ENCODE measurements at regions not wholly inside any gene's neighbourhood (a gene's known extent, or its start where the extent isn't known, plus 50 kb on each side); places are given as distances from the start of the nearest gene placed in this dataset.
A peak's percentile ranks its signal among the peaks of the same experiment; 100 is the strongest.

DNA sequence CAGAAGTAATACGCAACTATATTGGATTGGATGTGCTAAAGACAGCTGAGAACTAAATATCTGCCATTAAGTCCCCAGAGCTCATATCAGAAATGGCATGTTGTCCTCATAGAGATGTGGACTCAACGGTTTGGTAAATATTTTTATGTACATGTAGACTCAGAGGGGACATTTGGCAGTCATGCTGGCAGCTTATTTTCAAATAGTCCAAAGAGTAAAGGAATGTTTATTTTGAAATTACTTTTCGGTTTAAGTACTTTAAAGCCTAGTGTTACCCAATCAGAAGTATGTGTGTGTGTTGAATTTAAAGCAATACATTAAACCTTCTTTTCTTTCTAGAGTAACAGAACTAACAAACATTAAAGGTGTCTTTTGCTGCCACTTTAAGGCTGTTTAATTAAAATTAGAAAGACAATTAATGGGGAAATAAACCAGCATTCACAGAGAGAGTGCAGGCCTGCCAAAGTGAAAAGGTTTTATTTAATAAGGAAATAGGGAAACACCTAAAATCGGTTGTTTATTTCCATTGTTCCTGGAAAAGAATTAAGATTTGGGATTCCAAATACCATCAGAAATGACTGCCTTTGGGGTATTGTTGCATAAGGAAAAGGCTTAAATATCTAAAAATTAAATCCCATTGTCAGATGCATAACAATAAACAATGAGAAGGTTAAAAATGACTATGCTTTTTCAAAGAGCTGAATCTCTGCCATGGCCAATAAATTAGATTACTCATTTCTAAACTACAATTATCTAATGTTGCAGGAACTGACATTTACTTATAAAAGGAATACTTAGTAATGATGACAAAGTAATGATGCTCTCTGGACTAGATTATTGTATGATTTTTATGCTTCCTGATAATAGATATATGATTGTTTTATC lies 113.4 kb upstream of the AHR start:
- intact Hi-C loops (cut with DNase I), result no loop called here
- ATAC-seq, result no peak
- no peak for DNase-seq

DNA sequence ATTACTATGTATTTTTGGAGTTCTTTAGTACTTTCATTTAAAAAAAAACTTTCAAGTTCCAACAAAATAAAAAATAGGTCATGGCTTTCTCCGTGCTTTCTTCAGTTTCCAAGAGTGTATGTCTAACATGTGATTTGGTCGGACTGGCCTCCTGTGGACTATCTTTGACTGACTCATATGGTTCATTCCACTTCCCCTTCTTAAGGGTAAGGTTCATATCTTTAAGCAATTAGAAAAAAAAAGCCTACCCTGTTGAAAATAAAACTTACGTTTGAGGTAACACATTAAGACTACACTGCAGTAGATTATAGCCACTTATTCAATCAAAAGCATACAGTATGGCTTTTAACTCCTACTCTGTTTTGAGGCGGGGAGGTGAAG lies 112.8 kb upstream of the AHR start:
- DNase-seq (no peak), ATAC-seq (peak in 1 of 2 donors; percentile 48)
- intact Hi-C loops (cut with DNase I), result no loop called here

DNA sequence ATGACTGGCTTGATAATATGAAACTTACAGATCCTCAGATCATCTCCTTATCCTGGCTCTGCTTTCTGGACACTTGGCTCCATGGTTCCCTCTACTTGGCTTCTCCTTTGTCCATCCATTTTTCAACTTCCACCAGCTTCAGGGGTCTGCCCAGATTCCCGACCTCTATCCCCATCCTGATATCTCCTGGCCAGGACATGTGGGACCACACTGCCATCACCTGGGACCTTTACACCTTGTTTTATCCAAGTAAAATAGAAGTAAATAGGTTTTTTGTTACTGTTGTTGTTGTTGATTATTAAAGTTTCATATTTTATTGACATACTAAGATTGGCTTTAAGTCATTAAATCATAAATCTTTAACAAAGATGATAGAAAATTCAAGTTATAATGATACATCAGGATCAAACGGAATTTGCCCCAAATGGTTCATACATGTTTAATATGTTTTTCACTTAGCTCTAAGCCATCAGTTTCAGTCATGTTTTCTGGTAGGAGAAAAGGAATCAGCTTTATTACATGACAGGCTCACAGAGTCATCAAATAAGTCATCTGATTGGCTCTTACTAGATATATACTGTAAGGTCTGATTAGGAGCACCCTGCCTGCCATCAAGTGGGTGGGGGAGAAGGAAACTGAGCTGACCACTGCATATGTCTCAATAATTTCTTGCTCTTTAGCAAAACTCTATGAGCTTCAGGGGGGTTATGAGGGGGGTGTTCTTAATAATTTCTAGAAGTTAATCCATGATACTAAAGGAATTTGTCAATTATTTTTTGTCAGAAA lies 111.5 kb upstream of the AHR start:
- intact Hi-C loops (cut with DNase I), result no loop called here
- DNase-seq (no peak), ATAC-seq (no peak)

DNA sequence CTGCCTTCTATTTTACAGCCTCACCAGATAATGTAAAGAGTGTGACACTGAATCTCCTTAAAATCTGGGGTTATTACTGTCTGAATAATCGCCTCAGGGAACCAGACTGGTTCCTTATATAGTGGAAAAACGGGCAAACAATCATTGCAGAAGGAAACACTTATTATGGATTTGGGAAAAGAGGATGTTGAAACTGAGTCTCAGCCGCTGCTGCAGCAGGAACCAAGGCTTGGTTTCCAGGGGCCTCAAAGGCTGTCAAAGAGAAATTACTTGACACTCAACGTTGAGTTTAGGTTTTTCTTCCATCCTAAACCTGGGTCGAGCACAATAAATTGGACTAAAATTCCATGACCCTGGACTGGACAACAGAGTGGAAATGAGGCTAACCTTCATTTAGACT lies 103.8 kb upstream of the AHR start:
- intact Hi-C loops (cut with DNase I), result no loop called here
- ATAC-seq (no peak), DNase-seq (no peak)

DNA sequence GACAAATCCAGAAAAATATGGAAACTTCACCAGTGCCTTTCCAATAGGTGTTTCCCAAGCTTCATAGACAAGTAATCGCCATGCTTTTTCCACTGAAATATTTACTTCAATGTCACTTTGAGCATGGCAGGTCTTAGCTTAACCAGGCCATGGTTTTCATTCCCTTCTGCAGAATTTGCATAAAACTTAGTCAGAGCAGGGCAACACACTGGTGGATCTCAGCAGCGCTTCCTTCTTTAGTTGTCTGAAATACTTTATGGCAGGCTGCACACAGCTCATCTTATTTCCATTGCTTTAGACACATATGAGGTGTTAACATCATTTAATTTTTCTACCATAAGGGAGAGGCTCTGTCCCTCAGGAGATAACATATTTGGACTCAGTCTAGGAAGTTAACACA lies 102.9 kb upstream of the AHR start:
- DNase-seq (no peak), ATAC-seq (no peak)
- intact Hi-C loops (cut with DNase I), result no loop called here

DNA sequence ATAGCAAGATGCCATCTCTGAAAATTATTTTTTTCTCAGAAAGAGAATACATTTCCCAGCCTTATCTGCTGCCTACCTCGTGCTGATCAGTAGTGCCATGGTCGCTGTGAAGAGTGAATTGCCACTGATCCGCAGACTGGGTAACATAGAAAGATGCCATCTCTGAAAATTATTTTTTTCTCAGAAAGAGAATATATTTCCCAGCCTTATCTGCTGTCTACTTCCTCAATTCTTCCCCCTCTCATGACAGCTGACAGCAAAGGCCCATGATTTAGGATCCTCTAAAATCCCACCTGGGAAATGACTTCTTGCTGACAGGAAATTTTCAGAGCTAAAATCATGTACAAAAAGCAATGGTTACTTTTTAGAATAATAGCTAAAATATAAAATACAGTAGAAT lies 92.5 kb upstream of the AHR start:
- intact Hi-C loops (cut with DNase I), result no loop called here

DNA sequence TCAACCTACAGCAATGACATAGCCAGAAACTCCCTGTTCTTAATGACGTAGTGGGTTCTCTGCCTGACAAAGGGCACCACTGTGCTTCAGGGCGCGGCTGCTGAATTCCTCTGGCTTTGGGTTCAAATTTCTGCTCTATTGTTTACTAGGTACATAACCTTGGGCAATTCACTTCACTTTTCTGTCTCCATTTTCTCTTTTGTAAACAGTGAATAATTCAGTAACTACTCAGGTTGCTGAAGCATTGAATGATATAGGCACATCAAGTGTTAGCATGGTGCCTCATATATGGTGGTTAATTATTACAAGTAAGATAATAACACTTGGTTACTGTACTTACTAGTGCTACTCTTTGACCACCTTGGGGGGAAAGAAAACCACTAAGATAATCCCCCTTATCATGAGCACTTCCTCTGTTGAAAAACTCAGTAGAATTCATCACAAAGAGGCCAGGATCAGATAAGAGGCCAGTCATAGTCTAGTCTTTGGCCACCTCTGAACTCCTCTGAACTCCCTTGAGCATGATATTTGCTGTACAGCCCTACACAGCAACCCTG lies 92.0 kb upstream of the AHR start:
- ATAC-seq (no peak), DNase-seq (no peak)
- intact Hi-C loops (cut with DNase I), result no loop called here

More for the DNA sequence above, 92.5 kb upstream of the AHR start:
- DNase-seq (no peak), ATAC-seq (no peak)

DNA sequence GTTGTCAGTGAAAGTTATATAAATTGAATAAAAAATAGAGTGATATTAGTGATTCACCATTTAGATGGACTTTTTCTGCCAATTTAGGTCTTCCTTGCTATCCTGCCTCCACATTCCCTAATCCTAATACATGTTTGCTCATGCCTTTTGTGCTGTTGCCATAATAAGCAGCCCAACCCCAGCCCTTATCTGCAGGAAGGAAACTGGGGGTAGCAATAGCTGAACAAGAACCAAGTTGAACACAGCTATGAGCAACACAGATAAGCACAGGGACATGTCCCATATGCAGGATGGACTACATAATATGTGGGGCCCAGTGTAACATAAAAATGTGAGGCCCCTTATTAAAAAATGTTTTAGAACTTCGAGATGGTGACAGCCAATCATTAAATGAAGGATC lies 91.2 kb upstream of the AHR start:
- no peak for DNase-seq
- ATAC-seq, result peak in 1 of 2 donors; percentile 73
- intact Hi-C loops (cut with DNase I), result no loop called here

DNA sequence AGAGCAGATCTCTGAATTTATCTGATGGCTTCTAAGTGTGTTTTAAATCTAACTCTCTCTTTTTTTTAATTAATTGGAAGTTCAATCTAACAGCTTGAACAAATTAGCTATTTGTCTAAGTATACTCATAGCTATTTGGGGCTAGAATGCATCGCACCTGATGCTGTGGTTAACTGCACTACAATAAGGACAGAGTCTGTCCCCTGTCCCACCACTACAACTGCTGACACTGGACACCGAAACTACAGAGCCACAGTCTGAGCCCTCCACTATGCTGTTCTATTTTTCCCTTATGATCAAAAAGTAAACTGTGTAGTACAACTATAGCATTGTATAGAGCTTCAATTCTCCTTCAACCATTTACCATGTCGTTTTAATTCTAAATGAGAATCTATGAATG lies 89.4 kb upstream of the AHR start:
- intact Hi-C loops (cut with DNase I), result no loop called here
- DNase-seq, result no peak

DNA sequence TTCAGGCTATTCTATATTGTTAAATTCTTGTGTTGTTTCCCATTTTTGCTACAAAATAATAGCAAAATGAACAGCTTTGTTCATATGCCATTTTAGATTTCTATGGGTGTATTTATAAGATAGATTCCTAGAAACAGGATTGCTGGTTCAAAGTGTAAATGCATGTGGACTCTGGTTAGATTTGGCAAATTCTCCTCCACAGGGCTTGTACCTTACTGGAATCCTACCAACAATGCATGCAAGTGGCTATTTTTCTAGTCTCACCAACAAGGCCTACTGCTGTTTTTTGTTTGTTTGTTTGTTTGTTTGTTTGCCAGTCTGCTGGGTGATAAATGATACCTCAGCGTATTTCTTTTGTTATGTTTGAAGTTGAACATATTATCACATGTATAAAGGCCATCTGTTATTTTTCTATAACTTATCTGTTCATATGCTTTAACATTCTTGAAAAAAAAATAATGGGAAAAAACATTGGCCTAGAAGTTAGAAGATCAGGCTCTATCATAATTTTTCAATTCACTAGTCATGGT lies 87.1 kb upstream of the AHR start:
- DNase-seq (no peak), ATAC-seq (no peak)
- intact Hi-C loops (cut with DNase I), result no loop called here

More for the DNA sequence above, 89.4 kb upstream of the AHR start:
- no peak for ATAC-seq

DNA sequence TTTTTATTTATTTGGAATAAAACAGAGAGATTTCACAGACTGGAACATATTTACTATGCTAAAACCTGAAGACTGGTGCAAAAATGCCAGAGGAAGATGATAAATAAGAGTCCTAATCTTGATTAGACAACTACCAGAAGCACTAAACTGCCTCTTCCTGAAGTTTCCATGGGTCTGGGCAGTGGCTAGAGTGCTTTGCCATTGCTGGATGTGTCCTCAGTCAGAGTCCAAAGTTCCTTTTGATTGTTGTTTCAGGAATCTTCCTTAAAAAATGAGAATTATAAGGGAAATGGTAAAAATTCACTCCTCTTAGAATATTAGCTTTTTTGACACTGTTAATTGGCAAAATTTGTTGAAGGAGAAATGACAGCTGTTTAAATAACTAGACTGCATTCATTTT lies 86.3 kb upstream of the AHR start:
- intact Hi-C loops (cut with DNase I), result no loop called here
- DNase-seq (no peak), ATAC-seq (no peak)

DNA sequence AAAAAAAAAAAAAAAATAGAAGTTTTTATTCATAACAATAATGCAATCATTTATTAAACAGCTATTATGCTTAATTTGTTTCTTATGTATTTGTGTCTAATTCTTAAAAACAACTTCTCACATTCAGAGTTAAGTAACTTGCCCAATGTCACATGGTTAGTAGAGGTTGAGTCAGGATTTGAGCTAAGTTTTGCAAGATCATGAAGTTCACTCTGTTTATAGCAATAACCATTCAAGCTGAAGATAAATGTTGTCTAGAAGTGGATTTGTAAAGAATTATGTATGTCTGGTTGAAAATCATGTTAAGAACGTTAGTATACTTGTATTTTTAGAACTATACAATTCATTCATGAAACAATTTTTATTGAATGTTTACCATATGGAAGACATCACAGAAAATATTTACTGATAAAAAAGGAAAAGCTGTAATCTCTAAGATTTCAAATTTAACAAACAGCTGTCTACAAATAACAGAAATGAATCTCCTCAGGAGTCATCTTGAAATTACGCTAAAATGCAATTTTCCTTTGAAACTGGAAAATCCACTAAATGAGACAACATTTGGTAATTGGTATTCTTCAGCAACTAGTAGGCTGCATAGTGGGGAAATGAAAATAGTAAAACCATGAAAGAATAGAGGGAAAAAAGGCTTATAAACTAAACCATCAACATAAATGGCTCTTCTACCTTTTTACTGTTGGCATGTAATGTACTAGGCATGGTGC lies 70.5 kb upstream of the AHR start:
- intact Hi-C loops (cut with DNase I), result no loop called here
- ATAC-seq, result no peak
- no peak for DNase-seq

DNA sequence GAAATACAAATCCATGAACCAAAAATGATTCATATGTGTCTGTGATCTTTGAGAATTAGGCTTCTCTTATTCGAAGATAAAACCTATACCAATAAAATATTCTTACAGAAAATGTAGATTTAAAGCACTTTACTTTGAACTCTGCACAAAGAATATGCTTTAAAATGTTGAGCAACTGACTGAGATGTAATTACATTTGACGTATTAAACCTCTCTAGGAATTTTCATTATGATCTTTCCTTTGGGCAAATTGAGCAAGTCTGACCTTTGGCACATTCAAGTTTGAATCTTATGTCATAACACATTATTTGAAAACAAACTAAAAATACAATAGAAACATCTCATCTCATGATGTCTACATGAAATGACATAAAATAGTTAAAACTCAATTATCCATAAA lies 69.2 kb upstream of the AHR start:
- intact Hi-C loops (cut with DNase I), result no loop called here
- ATAC-seq (no peak), DNase-seq (no peak)

DNA sequence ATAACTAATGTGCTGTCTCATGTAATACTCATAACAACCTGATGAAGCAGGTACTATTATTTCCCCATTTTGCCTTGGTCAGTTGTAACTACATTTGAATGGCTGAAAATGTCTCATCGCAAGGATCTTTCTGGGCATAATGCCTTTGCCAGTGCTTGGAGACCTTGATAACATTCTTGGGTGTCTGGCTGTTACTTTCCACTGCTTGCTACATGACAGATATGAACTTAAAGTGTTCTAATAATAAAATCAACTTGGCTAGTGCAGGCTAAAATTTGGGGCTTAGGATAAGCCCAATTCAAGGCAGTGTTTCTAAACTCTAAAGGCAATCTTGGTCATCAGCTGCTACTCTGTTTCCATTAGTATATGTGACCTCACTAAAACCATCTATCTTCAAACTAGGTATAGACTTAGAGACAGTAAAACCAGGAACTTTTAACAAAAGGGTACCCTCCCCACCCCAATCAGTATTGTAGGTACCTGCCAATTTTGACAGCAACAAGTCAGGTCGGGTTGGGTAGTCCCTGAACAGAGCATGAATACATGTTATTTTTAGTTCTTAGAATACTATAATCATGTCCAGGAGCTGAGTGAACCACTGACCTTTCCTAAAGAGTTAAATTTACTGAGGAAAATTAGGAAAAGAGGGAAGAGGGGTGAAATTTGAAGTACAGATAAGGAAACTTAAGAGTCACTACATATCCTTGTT lies 68.2 kb upstream of the AHR start:
- intact Hi-C loops (cut with DNase I), result no loop called here
- ATAC-seq (peak; percentile 69 to 71), DNase-seq (no peak)

DNA sequence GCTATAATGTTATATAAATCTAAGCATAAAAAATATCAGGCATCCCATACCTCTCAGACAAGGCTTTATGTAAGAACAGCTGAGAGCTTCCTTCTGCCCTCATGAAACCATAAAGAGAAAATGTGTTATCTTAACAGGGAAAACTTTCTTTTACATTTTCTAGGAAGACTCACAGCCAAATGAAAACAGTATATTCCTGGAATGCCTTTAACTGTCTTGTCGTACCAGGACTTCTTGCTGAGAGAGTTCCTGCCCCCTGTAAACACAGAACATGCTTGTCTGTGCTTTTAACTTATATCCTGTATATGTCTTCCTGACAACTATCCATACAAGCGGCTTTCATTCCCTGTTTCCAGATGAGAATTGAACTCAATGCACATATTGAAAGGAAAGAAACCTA lies 64.8 kb upstream of the AHR start:
- no peak for ATAC-seq
- intact Hi-C loops (cut with DNase I), result no loop called here

DNA sequence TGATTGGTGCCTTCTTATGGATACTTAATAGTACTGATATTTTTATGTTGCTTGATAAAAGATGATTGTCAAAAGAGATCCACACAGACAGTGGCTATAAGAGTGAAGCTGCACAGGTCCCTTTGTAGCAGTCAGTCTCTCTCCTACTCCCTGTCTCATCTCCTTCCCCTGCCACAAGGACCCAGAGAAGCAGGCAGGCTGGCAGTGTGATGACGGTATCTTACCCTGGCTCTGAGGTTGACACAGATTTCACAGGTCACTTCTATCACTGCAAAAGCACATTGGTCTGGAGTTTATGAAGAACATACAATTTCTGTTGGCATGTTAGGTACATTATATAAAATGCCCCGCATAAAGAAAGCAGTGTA lies 64.4 kb upstream of the AHR start:
- no peak for DNase-seq
- ATAC-seq, result peak; percentile 48 to 49
- intact Hi-C loops (cut with DNase I), result no loop called here

More for the DNA sequence above, 64.8 kb upstream of the AHR start:
- no peak for DNase-seq

DNA sequence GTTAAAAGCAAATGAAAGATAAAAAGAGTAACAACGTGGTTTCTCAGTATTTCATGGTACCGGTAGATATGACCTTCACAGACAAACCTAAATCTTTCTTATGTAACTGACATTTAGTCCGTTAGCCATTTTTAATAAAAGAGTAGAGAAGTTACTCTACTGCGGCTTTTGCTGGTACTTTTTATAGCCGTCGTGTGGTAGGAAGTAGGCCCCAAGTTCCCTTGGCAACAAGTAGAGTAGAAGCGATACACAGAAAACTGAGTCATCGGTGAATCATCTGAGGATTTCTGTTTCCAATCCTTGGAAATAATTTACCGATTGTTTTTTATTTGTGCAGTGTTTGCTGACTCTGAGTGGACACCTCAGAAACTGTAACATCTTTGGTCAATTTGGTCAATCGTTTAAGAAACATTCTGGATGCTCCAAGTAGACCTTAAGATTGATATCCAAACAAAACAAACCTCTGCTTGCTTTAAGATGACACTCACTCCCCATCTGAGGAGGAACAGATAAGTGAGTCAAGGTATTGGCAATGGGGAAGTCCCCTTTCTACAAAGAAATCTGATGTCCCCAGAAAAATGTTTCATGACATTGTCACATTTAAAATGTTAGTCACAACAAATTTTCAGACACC lies 63.9 kb upstream of the AHR start:
- intact Hi-C loops (cut with DNase I), result no loop called here
- ATAC-seq, result peak; percentile 87 to 89
- no peak for DNase-seq

DNA sequence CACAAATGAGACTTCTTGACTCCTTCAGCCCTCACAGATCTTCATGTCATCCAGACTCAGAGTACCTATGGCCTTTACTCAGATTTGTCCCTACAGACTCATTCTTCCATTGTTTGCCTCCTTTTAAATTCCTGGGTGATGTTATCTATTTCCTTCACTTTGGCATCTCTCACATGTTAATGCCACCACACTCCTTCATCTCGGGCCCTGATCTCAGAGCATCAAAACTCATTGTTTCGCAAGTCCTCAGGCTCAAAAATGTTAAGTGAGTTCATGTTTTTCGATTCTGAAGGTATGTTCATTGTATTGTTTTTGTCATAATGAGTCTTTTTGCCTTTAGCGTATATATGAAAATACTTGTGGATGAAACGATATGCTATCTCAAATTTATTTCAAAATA lies 62.3 kb upstream of the AHR start:
- ATAC-seq, result no peak
- DNase-seq, result no peak
- intact Hi-C loops (cut with DNase I), result no loop called here

DNA sequence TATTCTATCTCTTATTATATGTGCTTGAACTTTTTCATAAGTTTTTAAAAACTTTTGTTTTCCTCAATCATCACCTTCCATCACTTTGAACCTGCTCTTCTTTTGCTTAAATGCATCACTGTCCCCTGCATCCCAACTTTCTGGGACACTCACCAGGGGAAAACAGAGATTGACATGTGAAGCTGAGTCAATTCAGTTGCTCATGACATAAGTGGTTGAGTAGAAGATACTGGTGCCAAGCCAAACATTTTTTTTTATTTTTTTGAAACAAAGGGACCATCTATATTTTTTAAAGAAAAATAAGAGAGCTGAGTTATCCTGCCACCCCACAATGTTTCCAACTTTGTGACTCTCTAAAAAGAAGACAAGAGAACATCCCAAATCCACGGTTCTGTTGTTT lies 61.8 kb upstream of the AHR start:
- DNase-seq (no peak), ATAC-seq (no peak)
- intact Hi-C loops (cut with DNase I), result no loop called here

Measured in left cardiac atrium (tissue), 4 donors.